A549 (cell line): ENCODE measurements at regions not wholly inside any gene's neighbourhood (a gene's known extent, or its start where the extent isn't known, plus 50 kb on each side); places are given as distances from the start of the nearest gene placed in this dataset.

Experiments
- CEBPB ChIP-seq, 2 experiments: fragments of >200 bp in 1 of 2; sonication (Bioruptor Twin) in 1 of 2; formaldehyde crosslinking in 1 of 2; IDR thresholded peaks; 2 replicates each; pipeline ENCODE4 v1.6.1; 2012 to 2016
- CHD4 ChIP-seq: fragments of 200-600 bp; sonication (generic); IDR thresholded peaks from 2 replicates; pipeline ENCODE4 v1.6.1; 2016; ENCODE audit warnings: antibody characterized with exemption, mild to moderate bottlenecking, borderline replicate concordance
- CTCF ChIP-seq: fragments of >200 bp; sonication (Bioruptor Twin); formaldehyde crosslinking; IDR thresholded peaks from 3 replicates; pipeline ENCODE4 v1.5.1; 2016
- ELK1 ChIP-seq: fragments of 150-350 bp; IDR thresholded peaks from 2 replicates; pipeline ENCODE4 v1.6.1; 2014; ENCODE audit warnings: low read depth, mild to moderate bottlenecking, low read length
- EP300 ChIP-seq, 2 experiments: fragments of >200 bp; sonication (Bioruptor Twin); formaldehyde crosslinking; IDR thresholded peaks; 2 replicates in 1 of 2; 3 replicates in 1 of 2; pipeline ENCODE4 v1.6.1; 2016 to 2017
- HEYL ChIP-seq: fragments of 250-450 bp; sonication (Bioruptor Pico); IDR thresholded peaks from 2 replicates; pipeline ENCODE4 v1.8.0; 2021; ENCODE audit warnings: mild to moderate bottlenecking, moderate library complexity
- JUN ChIP-seq, 2 experiments: fragments of >200 bp; sonication (Bioruptor Twin); formaldehyde crosslinking; IDR thresholded peaks; 2 replicates in 1 of 2; 3 replicates in 1 of 2; pipeline ENCODE4 v1.6.1; 2016 to 2017
- MAFK ChIP-seq: fragments of 450-650 bp; IDR thresholded peaks from 2 replicates; pipeline ENCODE4 v1.6.1; 2014; ENCODE audit not compliant: partially characterized antibody
- PBX3 ChIP-seq: IDR thresholded peaks from 2 replicates; pipeline ENCODE4 v1.6.1; 2012
- POLR2A ChIP-seq: IDR thresholded peaks from 2 replicates; pipeline ENCODE4 v1.6.1; 2012; ENCODE audit warnings: mild to moderate bottlenecking, low read length
- RCOR1 ChIP-seq: fragments of 150-350 bp; IDR thresholded peaks from 2 replicates; pipeline ENCODE4 v1.6.1; 2014; ENCODE audit warnings: antibody characterized with exemption, low read length, low read depth
- REST ChIP-seq: fragments of 200-600 bp; sonication (generic); IDR thresholded peaks from 2 replicates; pipeline ENCODE4 v1.6.1; 2016; ENCODE audit warnings: antibody characterized with exemption, mild to moderate bottlenecking, moderate library complexity
- RFX5 ChIP-seq: fragments of 450-650 bp; IDR thresholded peaks from 2 replicates; pipeline ENCODE4 v1.7.1; 2014; ENCODE audit warnings: antibody characterized with exemption, mild to moderate bottlenecking, moderate library complexity
- USF2 ChIP-seq: fragments of 450-650 bp; IDR thresholded peaks from 2 replicates; pipeline ENCODE4 v1.6.1; 2014; ENCODE audit warnings: antibody characterized with exemption

GRCh38 chr9:86488345-86488744 lies 134.1 kb upstream of the TUT7 start:
- TF ChIP-seq ELK1 (no peak), HEYL (CRISPR knock-in tag) (no peak), USF2 (no peak), CTCF (no peak), RCOR1 (no peak), RFX5 (no peak), REST (no peak), MAFK (no peak), POLR2A (no peak), CHD4 (no peak), CEBPB (IDR thresholded peaks at IDR 0.05) (no peak), PBX3 (no peak), EP300 (IDR thresholded peaks at IDR 0.05) (no peak), JUN (IDR thresholded peaks at IDR 0.05) (no peak)
